ELF-1 (cell line): ENCODE measurements at regions not wholly inside any gene's neighbourhood (a gene's known extent, or its start where the extent isn't known, plus 50 kb on each side); places are given as distances from the start of the nearest gene placed in this dataset.

Source experiments
- DNase-seq: peaks from one replicate; pipeline ENCODE4 v3.0.0-alpha.2; 2016; ENCODE audit warnings: low read depth, low spot score

GRCh38 chr6:15804164-15805154 lies 141.6 kb upstream of the DTNBP1 start:
- no peak for DNase-seq

GRCh38 chr6:15802466-15802865 lies 139.6 kb upstream of the DTNBP1 start:
- no peak for DNase-seq

- no peak for DNase-seq
Observed at GRCh38 chr6:15801912-15802311, 139.1 kb upstream of the DTNBP1 start.

- no peak for DNase-seq
Observed at GRCh38 chr6:15800841-15801617, 138.2 kb upstream of the DTNBP1 start.

GRCh38 chr6:15798533-15799255 lies 135.9 kb upstream of the DTNBP1 start:
- no peak for DNase-seq

GRCh38 chr6:15796844-15797243 lies 134.0 kb upstream of the DTNBP1 start:
- DNase-seq: no peak

GRCh38 chr6:15796130-15796771 lies 133.4 kb upstream of the DTNBP1 start:
- no peak for DNase-seq

GRCh38 chr6:15793826-15794225 lies 131.0 kb upstream of the DTNBP1 start:
- no peak for DNase-seq

- DNase-seq: peak; percentile 40
Observed at GRCh38 chr6:15793288-15793687, 130.5 kb upstream of the DTNBP1 start.

- DNase-seq: no peak
Observed at GRCh38 chr6:15792842-15793241, 130.0 kb upstream of the DTNBP1 start.

- DNase-seq: no peak
Observed at GRCh38 chr6:15791448-15792181, 128.8 kb upstream of the DTNBP1 start.

- DNase-seq: no peak
Observed at GRCh38 chr6:15790116-15790515, 127.3 kb upstream of the DTNBP1 start.

GRCh38 chr6:15786846-15787245 lies 124.0 kb upstream of the DTNBP1 start:
- no peak for DNase-seq

- no peak for DNase-seq
Observed at GRCh38 chr6:15783484-15783883, 120.7 kb upstream of the DTNBP1 start.

- DNase-seq: peak; percentile 10
Observed at GRCh38 chr6:15781890-15782289, 119.1 kb upstream of the DTNBP1 start.

GRCh38 chr6:15781333-15781732 lies 118.5 kb upstream of the DTNBP1 start:
- no peak for DNase-seq

- DNase-seq: no peak
Observed at GRCh38 chr6:15780437-15780836, 117.6 kb upstream of the DTNBP1 start.

GRCh38 chr6:15779726-15780125 lies 116.9 kb upstream of the DTNBP1 start:
- DNase-seq: no peak

GRCh38 chr6:15776458-15776980 lies 113.7 kb upstream of the DTNBP1 start:
- no peak for DNase-seq

GRCh38 chr6:15775741-15776140 lies 112.9 kb upstream of the DTNBP1 start:
- no peak for DNase-seq
